GM21423 (cell line): ENCODE measurements at regions not wholly inside any gene's neighbourhood (a gene's known extent, or its start where the extent isn't known, plus 50 kb on each side); places are given as distances from the start of the nearest gene placed in this dataset.

Experiments
- ATAC-seq: cut with Tn5 transposase; IDR thresholded peaks from one replicate; pipeline ENCODE4 v1.9.1; 2021; ENCODE audit warnings: mild to moderate bottlenecking, moderate library complexity; ENCODE audit not compliant: unreplicated experiment

DNA sequence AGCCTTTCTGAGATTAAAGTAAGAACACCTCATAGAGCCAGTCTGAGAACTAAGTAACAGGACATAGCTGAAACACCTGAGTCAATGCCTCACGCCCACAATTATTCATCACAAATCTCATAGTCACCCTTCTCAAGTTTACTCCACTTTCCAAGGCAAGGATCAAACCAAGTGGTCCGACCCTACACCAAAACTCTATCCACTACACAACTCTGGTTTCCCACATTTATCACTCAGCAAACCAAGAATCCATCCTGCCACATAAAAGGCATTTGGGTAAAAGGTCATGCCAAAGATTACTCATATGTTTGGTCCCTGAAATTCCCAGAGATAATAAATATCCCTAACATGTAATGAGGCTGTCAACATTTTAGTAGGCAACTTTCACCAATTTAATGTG lies 144.1 kb downstream of the RPAP3 start:
- no peak for ATAC-seq

DNA sequence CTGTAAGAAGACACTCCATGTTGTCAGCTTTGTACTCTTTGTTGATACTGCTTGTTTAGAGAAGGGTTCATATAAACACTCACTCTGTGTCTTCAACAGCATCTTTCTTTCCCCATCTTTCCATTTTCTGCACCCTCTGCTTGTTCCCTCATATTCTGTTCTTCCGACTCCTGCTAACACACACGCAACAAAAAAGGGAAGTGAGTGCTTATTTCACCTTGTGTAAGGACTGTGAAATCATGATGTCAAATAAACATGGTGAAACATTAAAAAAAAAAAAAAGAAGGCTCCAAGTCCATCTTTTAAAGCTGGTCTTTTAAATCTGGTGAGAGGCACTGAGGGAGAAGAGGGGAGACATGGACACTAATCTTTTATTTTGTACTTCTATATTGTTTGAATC lies 145.4 kb downstream of the RPAP3 start:
- no peak for ATAC-seq

DNA sequence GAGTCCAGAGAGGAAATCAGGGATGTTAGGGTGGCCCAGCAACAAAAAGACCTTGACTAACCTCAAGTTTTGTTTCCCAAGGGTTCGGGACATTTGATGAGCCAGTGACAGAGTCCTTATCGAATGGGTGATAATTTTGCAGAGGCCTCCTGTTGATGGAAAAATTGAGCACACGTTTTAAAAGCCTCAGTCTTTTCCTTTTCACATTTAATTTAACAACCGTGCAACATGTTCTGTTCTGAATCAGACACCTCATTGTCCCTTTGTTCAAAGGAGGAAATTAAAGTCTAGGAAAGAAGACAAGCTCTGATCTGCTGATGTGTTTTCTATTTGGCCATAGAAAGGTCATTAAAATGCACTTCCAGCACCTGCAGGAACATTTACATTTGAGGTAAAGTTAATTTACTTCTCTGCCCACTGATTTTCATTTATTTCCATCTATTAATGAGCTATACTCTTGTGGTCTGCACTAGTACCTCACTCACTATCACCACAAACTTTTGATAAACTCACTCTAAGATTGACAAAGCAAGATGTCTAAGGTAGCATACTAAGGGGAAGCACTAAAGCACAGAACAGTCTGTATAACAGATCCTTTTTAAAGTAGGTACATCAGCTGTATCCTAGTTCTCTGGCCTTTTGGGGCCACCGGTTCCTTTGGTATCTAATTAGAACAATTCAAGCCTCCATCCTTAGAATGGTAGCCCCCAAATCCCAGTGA lies 147.0 kb downstream of the RPAP3 start:
- no peak for ATAC-seq

DNA sequence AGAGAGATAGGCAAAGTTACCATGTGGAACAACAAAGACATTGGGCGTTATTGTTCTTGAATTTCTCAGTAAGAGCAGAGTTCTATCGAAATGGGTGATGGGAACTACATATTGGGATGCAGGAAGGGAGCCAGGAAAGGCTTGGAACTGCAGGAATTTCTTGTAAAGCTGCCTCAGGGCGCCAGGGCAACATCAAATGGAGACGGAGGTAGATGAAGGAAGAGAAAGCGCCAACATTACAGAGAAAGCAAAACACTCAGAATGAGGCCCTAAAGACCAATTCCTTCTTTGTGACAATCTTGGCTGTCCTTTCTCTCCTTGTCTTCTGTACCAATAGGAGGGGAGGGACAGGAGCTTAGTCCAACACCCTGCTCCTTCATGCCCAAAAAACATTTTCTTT lies 148.4 kb downstream of the RPAP3 start:
- ATAC-seq = no peak

DNA sequence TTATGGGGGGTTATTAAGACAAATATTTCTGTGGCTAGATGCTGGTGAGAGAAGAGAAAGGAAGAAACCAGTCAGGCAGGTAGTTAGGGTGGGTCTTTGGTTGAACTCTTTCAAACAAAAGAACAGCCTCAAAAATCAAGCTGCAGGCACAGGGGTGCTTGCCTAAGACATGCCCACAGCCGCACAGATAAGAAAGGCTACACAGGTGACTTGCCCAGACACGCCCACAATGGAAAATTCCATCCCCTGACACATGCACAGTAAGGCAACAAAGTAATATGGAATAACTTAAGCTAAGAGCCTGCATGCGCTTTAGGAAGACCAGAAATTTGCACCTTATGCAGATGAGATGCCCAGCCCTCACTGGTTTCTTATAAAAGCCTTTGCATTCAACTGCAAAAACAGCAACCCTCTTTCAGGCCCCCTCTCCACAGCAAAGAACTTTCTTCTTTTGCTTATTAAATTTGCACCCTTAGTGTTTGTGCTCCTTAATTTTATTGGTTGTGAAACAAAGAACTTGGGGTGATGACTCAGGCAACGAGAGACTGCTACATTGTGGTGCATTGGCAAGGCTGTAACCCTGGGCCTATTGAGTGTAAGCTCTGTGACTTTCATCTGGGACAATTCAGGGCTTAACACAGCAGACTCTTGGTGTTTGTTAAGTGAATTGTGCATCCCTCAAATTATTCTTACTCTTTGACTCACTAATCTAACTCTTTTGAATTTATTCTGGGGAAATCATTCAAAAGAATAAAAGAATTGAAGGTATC lies 149.4 kb downstream of the RPAP3 start:
- no peak for ATAC-seq

DNA sequence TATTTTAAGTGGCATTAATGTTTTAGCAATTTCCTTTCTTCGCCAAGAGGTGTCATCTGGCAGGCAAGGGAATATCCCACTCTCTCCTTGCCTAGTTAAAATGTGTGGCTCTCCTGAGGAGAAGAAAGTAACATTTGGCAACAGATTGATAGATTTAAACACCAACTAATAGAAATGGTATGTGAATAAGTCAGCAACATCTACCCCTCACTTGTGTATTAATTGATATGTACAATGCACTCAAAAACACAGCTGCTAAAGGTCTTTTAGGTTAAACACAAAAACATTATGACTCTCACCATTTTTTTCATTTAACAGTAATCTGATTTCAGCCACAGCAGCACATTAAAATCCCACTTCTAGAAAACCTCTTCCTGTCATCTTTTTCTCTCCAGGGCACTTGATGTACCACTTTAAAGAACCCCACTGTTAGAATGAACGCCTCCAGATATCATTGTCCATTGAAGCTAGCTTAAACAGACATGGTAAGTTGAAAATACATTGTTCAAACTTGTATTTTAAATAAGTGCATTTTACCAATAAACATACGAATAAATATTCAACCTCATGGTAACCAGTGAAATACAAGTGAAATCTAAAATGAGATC lies 151.7 kb downstream of the RPAP3 start:
- ATAC-seq = no peak

DNA sequence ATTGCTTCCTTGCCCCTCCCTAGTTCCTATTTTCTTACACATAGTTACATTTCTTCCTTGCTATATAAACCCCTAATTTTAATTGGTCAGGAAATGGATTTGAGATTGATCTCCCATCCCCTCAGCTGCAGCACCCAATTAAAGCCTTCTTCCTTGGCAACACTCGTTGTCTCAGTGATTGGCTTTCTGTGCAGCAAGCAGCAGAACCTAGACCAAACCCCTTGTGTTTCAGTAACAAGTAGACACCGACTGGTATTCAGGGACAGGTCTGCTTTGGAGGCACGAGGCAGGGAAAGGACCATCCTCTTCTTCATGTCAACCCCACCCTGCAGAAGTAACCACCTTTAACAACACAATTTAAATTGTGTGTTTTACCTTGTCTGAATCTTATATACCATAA lies 152.6 kb downstream of the RPAP3 start:
- no peak for ATAC-seq

DNA sequence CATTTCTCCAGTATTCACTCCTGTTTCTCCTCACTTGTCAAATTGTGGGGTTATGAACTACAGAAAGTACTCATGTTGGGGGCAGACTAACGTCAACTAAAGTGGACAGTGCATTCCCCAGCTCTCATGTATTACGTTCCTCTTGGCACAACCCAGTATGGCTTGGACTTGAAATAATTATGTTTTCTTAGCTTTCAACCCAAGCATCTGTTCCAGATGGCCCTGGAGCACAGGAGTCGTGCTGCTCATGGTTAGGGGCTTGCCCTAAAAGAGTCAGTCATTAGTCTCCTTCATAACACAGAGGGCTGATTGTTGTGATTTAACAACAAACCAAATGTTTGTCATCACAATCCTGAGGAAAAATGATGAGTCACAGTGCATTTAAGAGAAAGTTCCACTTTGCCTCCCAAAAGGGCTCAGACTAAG lies 154.4 kb downstream of the RPAP3 start:
- ATAC-seq = no peak

DNA sequence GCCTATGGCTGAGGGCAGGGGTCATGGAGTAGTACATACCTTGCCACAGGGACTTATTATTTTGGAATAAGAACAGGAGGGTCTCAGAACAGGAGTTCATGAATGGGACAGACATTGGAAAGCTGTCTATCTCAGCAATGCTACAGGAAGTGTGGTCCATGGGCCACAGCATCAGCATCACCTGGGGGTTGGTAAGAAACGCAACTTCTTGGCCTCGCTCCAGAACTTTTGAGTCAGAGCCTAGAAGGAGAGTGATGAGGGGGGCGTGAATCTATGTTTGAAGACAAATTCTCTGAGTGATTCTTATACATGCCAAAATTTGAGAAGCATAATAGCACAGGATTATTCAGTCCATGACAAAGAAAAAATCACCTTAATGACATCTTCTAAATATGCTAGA lies 156.6 kb downstream of the RPAP3 start:
- ATAC-seq = no peak

DNA sequence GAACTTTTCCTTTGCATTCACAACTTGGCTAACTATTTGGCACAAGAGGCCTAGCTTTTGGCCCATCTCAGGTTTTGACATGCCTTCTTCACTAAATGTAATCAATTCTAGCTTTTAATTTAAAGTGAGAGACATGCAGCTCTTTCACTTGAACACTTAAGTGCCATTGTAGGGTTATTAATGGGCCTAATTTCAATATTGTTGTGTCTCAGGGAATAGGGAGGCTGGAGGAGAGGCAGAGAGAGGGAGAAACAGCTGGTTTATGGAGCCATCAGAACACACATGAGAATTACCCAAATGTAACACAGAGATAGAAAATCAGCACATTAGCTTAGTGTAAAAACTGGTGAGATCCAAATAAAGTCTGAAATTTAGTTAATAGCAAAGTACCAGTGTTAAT lies 157.4 kb downstream of the RPAP3 start:
- no peak for ATAC-seq

DNA sequence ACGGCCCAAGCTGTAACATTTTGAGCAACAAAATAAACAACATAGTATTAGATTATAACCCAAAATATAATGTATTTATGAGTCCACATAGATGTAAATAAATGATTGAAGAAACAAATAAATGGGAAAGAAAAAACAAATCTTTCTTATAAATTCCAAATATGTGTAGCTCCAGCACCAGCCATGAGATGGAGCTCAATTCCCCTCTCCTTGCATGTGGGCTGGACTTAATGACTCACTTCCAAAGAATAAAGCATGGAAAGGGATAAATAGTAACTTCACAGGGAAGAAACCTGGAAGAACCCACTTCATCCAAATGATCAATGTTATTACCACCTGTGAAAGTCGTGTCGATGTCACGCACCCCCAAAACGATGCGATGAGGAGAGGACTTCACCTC lies 158.8 kb downstream of the RPAP3 start:
- no peak for ATAC-seq

DNA sequence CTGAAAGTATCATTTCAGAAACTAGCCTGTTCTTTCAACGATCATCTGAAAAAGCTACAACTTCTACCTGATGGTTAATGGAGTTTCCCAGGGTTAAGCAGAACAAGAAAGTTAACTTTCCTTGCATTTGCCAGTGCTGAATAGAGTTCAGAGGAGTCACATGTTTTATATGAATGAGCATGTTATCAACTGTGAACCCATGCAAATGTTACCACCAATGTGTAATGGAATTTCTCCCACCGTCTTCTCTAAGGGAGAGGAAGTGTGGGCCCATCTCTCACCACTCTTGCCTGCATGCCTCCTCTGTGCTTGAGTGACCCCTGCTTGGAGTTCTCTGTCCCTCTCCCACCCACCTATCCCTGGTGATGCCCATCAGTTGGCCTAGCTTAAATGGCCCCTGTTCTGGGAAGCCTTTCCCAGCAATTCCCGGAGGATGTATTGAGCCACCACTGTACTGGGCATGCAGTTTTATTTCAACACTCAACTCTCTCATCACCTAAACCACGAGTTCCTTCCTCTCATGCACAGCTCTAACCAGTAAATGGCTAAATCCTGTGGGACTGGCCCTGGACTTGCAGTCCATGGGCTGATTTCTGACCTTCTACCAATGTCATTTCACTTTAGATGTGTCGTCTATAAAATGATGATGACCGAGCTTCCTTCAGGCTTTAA lies 159.8 kb downstream of the RPAP3 start:
- no peak for ATAC-seq

DNA sequence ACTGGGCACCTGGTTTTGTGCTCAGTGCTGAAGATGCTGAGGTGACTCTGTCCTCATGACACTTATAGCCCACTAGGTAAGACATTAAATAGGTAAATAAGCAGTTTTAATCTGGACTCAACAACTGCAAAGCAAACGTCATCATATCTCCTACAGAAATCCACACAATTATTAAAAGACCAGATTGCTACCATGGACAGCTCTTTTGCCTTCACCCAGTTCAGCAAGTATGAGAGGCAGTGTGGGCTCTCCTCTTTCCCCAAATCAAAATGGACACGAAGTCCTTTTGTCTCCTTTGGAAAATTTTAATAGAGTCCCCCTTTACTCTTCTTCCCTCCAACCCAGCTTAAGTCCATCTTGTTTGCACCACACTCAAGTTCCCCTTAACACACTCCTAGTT lies 171.1 kb downstream of the RPAP3 start:
- ATAC-seq = no peak

DNA sequence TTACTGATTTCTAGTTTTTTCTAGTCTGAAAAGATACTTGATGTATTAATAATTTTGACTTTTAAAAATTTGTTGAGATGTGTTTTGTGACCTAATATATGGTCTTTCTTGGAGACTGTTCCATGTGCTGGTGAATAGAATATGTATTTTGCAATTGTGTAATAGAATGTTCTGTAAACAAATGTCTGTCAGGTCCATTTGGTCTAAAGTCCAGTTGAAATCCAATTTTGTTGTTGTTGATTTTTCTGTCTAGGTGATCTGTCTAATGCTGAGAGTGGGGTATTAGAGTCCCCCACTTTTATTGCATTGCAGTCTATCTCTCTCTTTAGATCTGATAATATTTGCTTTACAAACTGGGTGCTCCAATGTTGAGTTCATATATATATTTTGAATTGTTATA lies 175.8 kb downstream of the RPAP3 start:
- ATAC-seq = no peak

DNA sequence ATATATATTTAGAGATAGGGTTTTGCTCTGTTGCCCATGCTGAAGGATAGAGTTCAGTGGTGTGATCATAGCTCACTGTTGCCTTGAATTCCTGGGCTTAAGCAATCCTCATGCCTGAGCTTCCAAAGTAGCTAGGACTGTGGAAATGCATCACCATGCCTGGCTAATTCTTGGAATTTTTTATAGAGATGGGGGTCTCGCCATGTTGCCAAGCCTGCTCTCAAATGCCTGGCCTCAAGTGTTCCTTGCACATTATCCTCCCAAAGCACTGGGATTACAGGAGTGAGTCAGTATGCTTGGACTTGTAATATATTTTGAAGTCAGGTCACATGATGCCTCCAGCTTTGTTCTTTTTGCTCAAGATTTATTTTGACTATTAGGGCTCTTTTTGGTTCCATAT lies 178.0 kb downstream of the RPAP3 start:
- ATAC-seq = no peak

DNA sequence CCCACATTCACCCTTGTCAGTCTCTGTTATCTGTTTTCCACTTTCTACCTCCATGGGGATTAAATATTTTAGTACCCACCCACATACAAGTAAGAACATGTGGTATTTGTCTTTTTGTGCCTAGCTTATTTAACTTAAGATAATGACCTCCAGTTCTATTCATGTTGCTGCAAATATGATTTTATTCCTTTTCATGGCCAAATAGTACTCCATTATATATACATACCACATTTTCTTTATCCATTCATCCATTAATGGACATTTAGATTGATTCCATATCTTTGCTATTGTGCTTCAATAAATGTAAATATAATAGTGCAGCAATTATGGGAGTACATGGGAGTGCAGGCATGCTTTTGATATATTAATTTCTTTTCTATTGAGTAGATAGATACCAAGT lies 185.8 kb downstream of the RPAP3 start:
- ATAC-seq = no peak

DNA sequence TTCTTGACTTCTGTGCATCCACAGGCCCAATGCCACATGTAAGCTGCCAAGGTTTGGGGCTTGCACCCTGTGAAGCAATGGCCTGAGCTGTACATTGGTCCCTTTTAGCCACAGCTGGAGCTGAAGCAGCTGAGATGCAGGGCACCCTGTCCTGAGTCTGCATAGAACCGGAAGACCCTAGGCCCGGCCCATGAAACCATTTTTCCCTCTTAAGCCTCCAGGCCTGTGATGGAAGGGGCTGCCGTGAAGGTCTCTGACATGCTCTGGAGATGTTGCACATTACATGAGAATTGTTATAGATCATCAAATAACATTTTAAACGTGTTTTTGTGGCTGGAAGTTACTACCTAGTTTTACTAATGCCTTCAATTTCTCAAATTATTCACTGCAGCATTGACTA lies 188.7 kb downstream of the RPAP3 start:
- no peak for ATAC-seq

DNA sequence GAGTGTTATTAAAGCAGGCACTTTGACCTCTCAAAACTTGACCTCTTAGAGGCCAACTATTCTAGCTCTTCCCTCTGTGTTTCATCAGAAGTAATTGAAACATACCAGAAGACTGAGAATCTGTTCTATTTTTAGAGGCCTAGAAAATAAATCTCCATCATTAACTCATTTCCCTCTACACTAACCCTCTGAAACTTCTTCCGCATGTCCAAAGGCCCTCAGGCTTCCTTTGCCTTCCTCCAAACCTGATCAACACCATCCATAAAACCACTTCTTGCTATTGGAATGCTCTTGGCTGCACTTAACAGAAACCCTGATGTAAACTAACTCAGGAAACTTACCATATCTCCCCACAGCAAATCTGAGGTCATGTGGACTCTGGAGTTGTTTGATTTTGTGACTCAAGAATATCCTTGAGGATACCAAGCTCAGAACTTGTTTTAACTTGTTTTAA lies 196.4 kb downstream of the RPAP3 start:
- ATAC-seq = no peak

DNA sequence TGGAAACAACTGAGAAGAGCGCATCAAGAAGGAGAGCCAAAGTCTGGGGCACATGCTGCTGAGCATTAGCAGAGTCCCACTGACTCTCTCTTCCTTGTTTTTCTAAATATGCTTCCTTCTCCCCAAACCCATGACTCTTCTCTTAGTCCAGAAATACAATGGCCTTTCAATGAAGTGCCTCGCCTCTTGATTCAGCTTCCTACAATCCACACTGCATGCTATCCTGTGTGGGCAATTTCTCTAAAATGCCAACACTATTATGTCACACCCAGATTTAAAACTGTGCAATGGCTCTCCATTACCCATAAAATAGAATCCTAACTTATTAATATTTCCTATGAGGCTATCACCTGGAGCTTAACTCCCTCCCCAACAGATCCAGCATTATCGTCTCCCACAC lies 198.6 kb downstream of the RPAP3 start:
- no peak for ATAC-seq

DNA sequence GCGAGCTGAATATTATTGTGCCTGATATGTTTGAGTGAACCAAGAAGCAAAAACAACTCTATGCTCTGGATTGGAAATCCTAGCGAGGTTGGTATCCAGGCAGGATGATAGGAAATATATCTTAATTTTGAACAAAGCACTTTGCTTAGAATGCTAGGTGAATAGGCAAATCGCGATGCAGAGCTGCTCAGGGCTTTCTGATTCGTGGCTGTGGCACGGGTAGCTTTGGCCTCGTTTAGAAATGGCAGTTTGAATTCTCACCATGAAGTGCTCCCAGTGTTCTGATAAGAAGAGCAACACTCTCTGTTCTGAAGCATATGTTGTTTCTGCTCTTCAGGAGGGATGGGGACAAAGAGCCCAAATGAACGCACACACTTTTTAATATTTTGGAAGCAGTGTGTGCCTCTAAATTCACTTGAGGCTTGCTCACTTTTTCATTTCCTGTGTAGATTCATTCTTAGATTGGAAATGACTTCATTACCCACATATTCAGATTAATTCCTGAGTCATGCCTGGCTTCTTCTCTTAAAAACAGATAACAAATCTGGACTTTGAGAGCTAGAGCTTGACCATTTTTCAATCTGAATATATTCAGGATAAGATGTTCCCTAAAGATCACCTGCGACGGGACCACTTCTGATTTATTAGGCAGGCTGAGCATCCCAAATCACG lies 200.9 kb downstream of the RPAP3 start:
- no peak for ATAC-seq

DNA sequence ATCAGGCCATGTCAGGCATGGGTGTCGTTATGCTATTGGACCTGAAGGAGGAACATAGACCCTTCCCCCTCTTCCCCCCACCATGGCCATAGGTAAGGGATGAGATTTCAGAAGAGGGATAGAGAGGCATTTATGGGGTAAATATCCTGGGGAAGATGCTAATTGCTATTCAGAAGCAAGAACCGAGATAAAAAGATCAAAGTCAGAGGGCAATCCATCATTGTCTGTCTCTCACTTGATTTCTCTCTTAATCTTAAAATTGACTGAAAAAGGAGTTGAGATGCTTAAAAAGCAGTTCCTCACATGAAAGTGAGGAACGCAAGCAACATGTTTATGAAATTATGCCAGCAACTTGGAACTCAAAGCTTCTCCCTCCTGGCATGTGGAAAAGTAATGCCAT lies 212.0 kb downstream of the RPAP3 start:
- ATAC-seq = no peak
